Activated T-cell treated with anti-CD3 and anti-CD28 coated beads, Interleukin-2, amount 50 U/mL, for 4 hours (primary cell): ENCODE measurements at regions not wholly inside any gene's neighbourhood (a gene's known extent, or its start where the extent isn't known, plus 50 kb on each side); places are given as distances from the start of the nearest gene placed in this dataset.

ENCODE experiments used
- ATAC-seq, 2 donors: fragments of 200-7000 bp; cut with Tn5 transposase; one replicate each; pipeline ENCODE4 v1.10.0; 2021
- DNase-seq: peaks from one replicate; pipeline ENCODE4 v3.0.0-alpha.2; 2020
- H3K27me3 Mint-ChIP-seq: one replicate; pipeline ENCODE4 v1.8.0; 2021; ENCODE audit warnings: low read depth, mixed read lengths
- H3K36me3 Mint-ChIP-seq: one replicate; pipeline ENCODE4 v1.8.0; 2022; ENCODE audit warnings: mixed read lengths; ENCODE audit not compliant: insufficient read depth
- H3K4me1 Mint-ChIP-seq: one replicate; pipeline ENCODE4 v1.8.0; 2021; ENCODE audit warnings: low read depth, mixed read lengths
- H3K4me3 Mint-ChIP-seq: one replicate; pipeline ENCODE4 v1.8.0; 2021; ENCODE audit warnings: mild to moderate bottlenecking, moderate library complexity, mixed read lengths
- H3K9me3 Mint-ChIP-seq: one replicate; pipeline ENCODE4 v1.8.0; 2021; ENCODE audit warnings: mixed read lengths

- no peak overlapping the region for H3K4me3 Mint-ChIP-seq
- peaks cover 23% of the 10 kb centered on the region for H3K9me3 Mint-ChIP-seq
- DNase-seq, result no peak
- no peaks in the 10 kb centered on the region for H3K27me3 Mint-ChIP-seq
- H3K36me3 Mint-ChIP-seq, result no peaks in the 10 kb centered on the region
- peaks cover 5% of the 10 kb centered on the region for H3K4me1 Mint-ChIP-seq
- ATAC-seq, result no peak
Measured at GRCh38 chr3:31433679-31433992, 99.1 kb upstream of the STT3B start.

GRCh38 chr3:31434819-31435218 is 97.9 kb upstream of the STT3B start:
- H3K4me1 Mint-ChIP-seq, result peaks cover 5% of the 10 kb centered on the region
- DNase-seq (no peak), ATAC-seq (no peak)
- H3K9me3 Mint-ChIP-seq, result peaks cover 15% of the 10 kb centered on the region
- H3K27me3 Mint-ChIP-seq, result no peaks in the 10 kb centered on the region
- H3K36me3 Mint-ChIP-seq, result no peaks in the 10 kb centered on the region
- H3K4me3 Mint-ChIP-seq, result no peak overlapping the region

GRCh38 chr3:31436830-31437229 is 95.9 kb upstream of the STT3B start:
- Mint-ChIP-seq H3K9me3 (peaks cover 15% of the 10 kb centered on the region), H3K36me3 (no peaks in the 10 kb centered on the region), H3K27me3 (no peaks in the 10 kb centered on the region), H3K4me1 (peaks cover 5% of the 10 kb centered on the region), H3K4me3 (no peak overlapping the region)
- ATAC-seq (no peak), DNase-seq (no peak)

GRCh38 chr3:31438742-31439141 is 94.0 kb upstream of the STT3B start:
- DNase-seq, result no peak
- H3K4me1 Mint-ChIP-seq, result peaks cover 3% of the 10 kb centered on the region
- no peaks in the 10 kb centered on the region for H3K36me3 Mint-ChIP-seq
- no peak for ATAC-seq
- no peaks in the 10 kb centered on the region for H3K27me3 Mint-ChIP-seq
- H3K4me3 Mint-ChIP-seq, result no peak overlapping the region
- peaks cover 15% of the 10 kb centered on the region for H3K9me3 Mint-ChIP-seq

- Mint-ChIP-seq H3K27me3 (no peaks in the 10 kb centered on the region), H3K36me3 (no peaks in the 10 kb centered on the region), H3K9me3 (peaks cover 15% of the 10 kb centered on the region), H3K4me3 (no peak overlapping the region), H3K4me1 (peaks cover 10% of the 10 kb centered on the region)
- DNase-seq (no peak), ATAC-seq (no peak)
Measured at GRCh38 chr3:31439890-31440750, 92.6 kb upstream of the STT3B start.

GRCh38 chr3:31440878-31441277 is 91.8 kb upstream of the STT3B start:
- Mint-ChIP-seq H3K27me3 (no peaks in the 10 kb centered on the region), H3K36me3 (no peaks in the 10 kb centered on the region), H3K9me3 (peaks cover 15% of the 10 kb centered on the region), H3K4me1 (peaks cover 11% of the 10 kb centered on the region), H3K4me3 (no peak overlapping the region)
- DNase-seq (no peak), ATAC-seq (no peak)

GRCh38 chr3:31442755-31443154 is 90.0 kb upstream of the STT3B start:
- Mint-ChIP-seq H3K4me1 (peaks cover 11% of the 10 kb centered on the region), H3K9me3 (peaks cover 2% of the 10 kb centered on the region)

GRCh38 chr3:31444220-31445142 is 88.2 kb upstream of the STT3B start:
- Mint-ChIP-seq H3K9me3 (peaks cover 7% of the 10 kb centered on the region), H3K4me1 (peaks cover 20% of the 10 kb centered on the region), H3K4me3 (no peak overlapping the region), H3K36me3 (peaks cover 4% of the 10 kb centered on the region), H3K27me3 (no peaks in the 10 kb centered on the region)
- ATAC-seq (no peak), DNase-seq (no peak)

More at GRCh38 chr3:31442755-31443154, 90.0 kb upstream of the STT3B start:
- no peak for DNase-seq
- ATAC-seq, result no peak
- no peaks in the 10 kb centered on the region for H3K36me3 Mint-ChIP-seq
- no peak overlapping the region for H3K4me3 Mint-ChIP-seq
- no peaks in the 10 kb centered on the region for H3K27me3 Mint-ChIP-seq

GRCh38 chr3:31445701-31446100 is 87.0 kb upstream of the STT3B start:
- H3K4me3 Mint-ChIP-seq, result no peak overlapping the region
- no peak for DNase-seq
- ATAC-seq, result no peak
- H3K4me1 Mint-ChIP-seq, result peaks cover 23% of the 10 kb centered on the region
- no peaks in the 10 kb centered on the region for H3K27me3 Mint-ChIP-seq
- peaks cover 4% of the 10 kb centered on the region for H3K36me3 Mint-ChIP-seq
- H3K9me3 Mint-ChIP-seq, result peaks cover 7% of the 10 kb centered on the region

- peaks cover 24% of the 10 kb centered on the region for H3K4me1 Mint-ChIP-seq
- peaks cover 4% of the 10 kb centered on the region for H3K36me3 Mint-ChIP-seq
- ATAC-seq, result peak in 1 of 2 donors; percentile 41
- peaks cover 11% of the 10 kb centered on the region for H3K9me3 Mint-ChIP-seq
- peak; percentile 11 for DNase-seq
- no peak overlapping the region for H3K4me3 Mint-ChIP-seq
- no peaks in the 10 kb centered on the region for H3K27me3 Mint-ChIP-seq
Measured at GRCh38 chr3:31448035-31448881, 84.5 kb upstream of the STT3B start.

GRCh38 chr3:31448882-31449243 is 83.9 kb upstream of the STT3B start:
- ATAC-seq, result no peak
- H3K9me3 Mint-ChIP-seq, result peaks cover 11% of the 10 kb centered on the region
- H3K4me1 Mint-ChIP-seq, result peaks cover 21% of the 10 kb centered on the region
- no peaks in the 10 kb centered on the region for H3K27me3 Mint-ChIP-seq
- H3K4me3 Mint-ChIP-seq, result no peak overlapping the region
- no peak for DNase-seq
- peaks cover 4% of the 10 kb centered on the region for H3K36me3 Mint-ChIP-seq

- H3K27me3 Mint-ChIP-seq, result no peaks in the 10 kb centered on the region
- no peak overlapping the region for H3K4me3 Mint-ChIP-seq
- peaks cover 18% of the 10 kb centered on the region for H3K4me1 Mint-ChIP-seq
- H3K36me3 Mint-ChIP-seq, result peaks cover 4% of the 10 kb centered on the region
- peaks cover 11% of the 10 kb centered on the region for H3K9me3 Mint-ChIP-seq
- no peak for DNase-seq
- ATAC-seq, result no peak
Measured at GRCh38 chr3:31449318-31449717, 83.4 kb upstream of the STT3B start.

GRCh38 chr3:31450345-31450744 is 82.4 kb upstream of the STT3B start:
- DNase-seq, result no peak
- H3K4me3 Mint-ChIP-seq, result no peak overlapping the region
- H3K4me1 Mint-ChIP-seq, result peaks cover 15% of the 10 kb centered on the region
- H3K36me3 Mint-ChIP-seq, result peaks cover 4% of the 10 kb centered on the region
- ATAC-seq, result peak in 1 of 2 donors; percentile 69
- H3K27me3 Mint-ChIP-seq, result no peaks in the 10 kb centered on the region
- peaks cover 11% of the 10 kb centered on the region for H3K9me3 Mint-ChIP-seq

GRCh38 chr3:31452495-31453106 is 80.1 kb upstream of the STT3B start:
- ATAC-seq (no peak), DNase-seq (no peak)
- Mint-ChIP-seq H3K4me3 (no peak overlapping the region), H3K27me3 (no peaks in the 10 kb centered on the region), H3K36me3 (peaks cover 4% of the 10 kb centered on the region), H3K9me3 (peaks cover 11% of the 10 kb centered on the region), H3K4me1 (peaks cover 14% of the 10 kb centered on the region)
